Uterus (tissue), 3 donors: ENCODE measurements at regions not wholly inside any gene's neighbourhood (a gene's known extent, or its start where the extent isn't known, plus 50 kb on each side); places are given as distances from the start of the nearest gene placed in this dataset.

ENCODE experiments used
- DNase-seq, 2 donors: peaks; one replicate each; pipeline ENCODE4 v3.0.0-alpha.2; 2019 to 2020
- H3K27ac ChIP-seq, 2 donors: fragments of 200-600 bp; sonication (generic); 1 replicate in 1 of 2; 2 replicates in 1 of 2; pipeline ENCODE4 v1.5.1; 2016 to 2018
- H3K27me3 ChIP-seq, 2 donors: fragments of 200-600 bp; sonication (generic); one replicate each; pipeline ENCODE4 v1.5.1; 2018 to 2019; ENCODE audit warnings: control low read depth in 1 of 2
- H3K36me3 ChIP-seq, 2 donors: fragments of 200-600 bp; sonication (generic); one replicate each; pipeline ENCODE4 v1.5.1; 2019; ENCODE audit warnings: control low read depth in 1 of 2
- H3K4me1 ChIP-seq, 2 donors: fragments of 200-600 bp; sonication (generic); one replicate each; pipeline ENCODE4 v1.5.1; 2018 to 2019; ENCODE audit warnings: control low read depth in 1 of 2
- H3K4me3 ChIP-seq, 2 donors: fragments of 200-600 bp; sonication (generic); 1 replicate in 1 of 2; 2 replicates in 1 of 2; pipeline ENCODE4 v1.5.1; 2018 to 2019; ENCODE audit warnings: mild to moderate bottlenecking in 1 of 2
- H3K9me3 ChIP-seq, 2 donors: fragments of 200-600 bp; sonication (generic); one replicate each; pipeline ENCODE4 v1.5.1; 2019; ENCODE audit warnings: control low read depth in 1 of 2
- CTCF ChIP-seq, 4 experiments: fragments of 200-600 bp in 2 of 4; fragments of 450-650 bp in 2 of 4; sonication (generic) in 2 of 4; IDR thresholded peaks; one replicate each; pipeline ENCODE4 v1.5.1; 2016 to 2019; ENCODE audit warnings: antibody characterized with exemption in 4 of 4, mild to moderate bottlenecking in 2 of 4, moderate library complexity in 1 of 4
- POLR2A ChIP-seq, 2 donors: fragments of 450-650 bp; IDR thresholded peaks; one replicate each; pipeline ENCODE4 v1.6.1; 2016; ENCODE audit warnings: antibody characterized with exemption in 2 of 2, mild to moderate bottlenecking in 1 of 2, moderate library complexity in 1 of 2
- intact Hi-C: fragments of 100-400 bp; cut with DNase I; formaldehyde crosslinking; loops from one replicate; pipeline ENCODE4 v1.15.1; 2023; ENCODE audit warnings: low total_unique reads
- donor health status: DM: yes; HTN: yes; CAD: no.

GRCh38 chr18:46211816-46212215 lies 107.6 kb downstream of the HAUS1 start:
- H3K4me1 ChIP-seq = no peaks in the 10 kb centered on the region
- TF ChIP-seq CTCF (IDR thresholded peaks at IDR 0.05) (no peak), POLR2A (IDR thresholded peaks at IDR 0.05) (no peak)
- DNase-seq = no peak
- H3K27me3 ChIP-seq = no peaks in the 10 kb centered on the region
- intact Hi-C loops = no loop called here
- H3K4me3 ChIP-seq = no peak overlapping the region
- H3K36me3 ChIP-seq = no peaks in the 10 kb centered on the region
- H3K27ac ChIP-seq = no peak overlapping the region
- H3K9me3 ChIP-seq = no peaks in the 10 kb centered on the region

GRCh38 chr18:46212398-46212797 lies 108.2 kb downstream of the HAUS1 start:
- TF ChIP-seq POLR2A (IDR thresholded peaks at IDR 0.05) = no peak
- TF ChIP-seq CTCF (IDR thresholded peaks at IDR 0.05) = no peak
- Histone ChIP-seq H3K4me3 (no peak overlapping the region), H3K4me1 (no peaks in the 10 kb centered on the region), H3K27me3 (no peaks in the 10 kb centered on the region), H3K36me3 (no peaks in the 10 kb centered on the region), H3K9me3 (no peaks in the 10 kb centered on the region), H3K27ac (no peak overlapping the region)
- DNase-seq = no peak
- intact Hi-C loops = no loop called here

- Histone ChIP-seq H3K9me3 (no peaks in the 10 kb centered on the region), H3K27me3 (no peaks in the 10 kb centered on the region), H3K4me3 (no peak overlapping the region), H3K36me3 (no peaks in the 10 kb centered on the region), H3K4me1 (no peaks in the 10 kb centered on the region), H3K27ac (no peak overlapping the region)
- intact Hi-C loops = no loop called here
- no peak for DNase-seq
- TF ChIP-seq POLR2A (IDR thresholded peaks at IDR 0.05) (no peak), CTCF (IDR thresholded peaks at IDR 0.05) (no peak)
These were observed 109.1 kb downstream of the HAUS1 start for GRCh38 chr18:46213295-46213694.

- H3K36me3 ChIP-seq = no peaks in the 10 kb centered on the region
- intact Hi-C loops = no loop called here
- no peak for DNase-seq
- H3K27me3 ChIP-seq = no peaks in the 10 kb centered on the region
- TF ChIP-seq POLR2A (IDR thresholded peaks at IDR 0.05) = no peak
- TF ChIP-seq CTCF (IDR thresholded peaks at IDR 0.05) = no peak
- no peak overlapping the region for H3K27ac ChIP-seq
- no peak overlapping the region for H3K4me3 ChIP-seq
- no peaks in the 10 kb centered on the region for H3K4me1 ChIP-seq
- no peaks in the 10 kb centered on the region for H3K9me3 ChIP-seq
These were observed 110.2 kb downstream of the HAUS1 start for GRCh38 chr18:46214435-46214834.

GRCh38 chr18:46215902-46216723 lies 111.9 kb downstream of the HAUS1 start:
- no peaks in the 10 kb centered on the region for H3K27me3 ChIP-seq
- H3K27ac ChIP-seq = no peak overlapping the region
- H3K9me3 ChIP-seq = no peaks in the 10 kb centered on the region
- H3K36me3 ChIP-seq = no peaks in the 10 kb centered on the region
- intact Hi-C loops = no loop called here
- TF ChIP-seq CTCF (IDR thresholded peaks at IDR 0.05) (no peak), POLR2A (IDR thresholded peaks at IDR 0.05) (no peak)
- no peaks in the 10 kb centered on the region for H3K4me1 ChIP-seq
- no peak for DNase-seq
- H3K4me3 ChIP-seq = no peak overlapping the region
